GM12878 (cell line): ENCODE measurements at regions not wholly inside any gene's neighbourhood (a gene's known extent, or its start where the extent isn't known, plus 50 kb on each side); places are given as distances from the start of the nearest gene placed in this dataset.

ENCODE experiments used
- IRF3 ChIP-seq: fragments of 450-650 bp; IDR thresholded peaks from 2 replicates; pipeline ENCODE4 v1.6.1; 2014; ENCODE audit warnings: mild to moderate bottlenecking
- RFX5 ChIP-seq: IDR thresholded peaks from 2 replicates; pipeline ENCODE4 v1.6.1; 2011; ENCODE audit warnings: low read depth, low read length, improper control_type of control experiment
- TAF1 ChIP-seq: IDR thresholded peaks from 2 replicates; pipeline ENCODE4 v1.6.1; 2011; ENCODE audit warnings: mild to moderate bottlenecking, low read depth, low read length, borderline replicate concordance
- TCF12 ChIP-seq: IDR thresholded peaks from 2 replicates; pipeline ENCODE4 v1.6.1; 2011; ENCODE audit warnings: low read depth, mild to moderate bottlenecking, low read length
- ZNF622 ChIP-seq: fragments of 450-650 bp; IDR thresholded peaks from 2 replicates; pipeline ENCODE4 v1.6.1; 2017; ENCODE audit warnings: mild to moderate bottlenecking, inconsistent platforms
- ZSCAN29 ChIP-seq: fragments of 450-650 bp; IDR thresholded peaks from 2 replicates; pipeline ENCODE4 v1.6.1; 2017; ENCODE audit warnings: mild to moderate bottlenecking, moderate library complexity
- ZZZ3 ChIP-seq: IDR thresholded peaks from 2 replicates; pipeline ENCODE4 v1.6.1; 2011; ENCODE audit warnings: low read depth; ENCODE audit not compliant: control insufficient read depth, insufficient read length
- TF ChIP-seq, protein P1 (sequence below): IDR thresholded peaks from 2 replicates; pipeline ENCODE4 v1.6.1; 2012; ENCODE audit warnings: improper control_type of control experiment, low read depth, low read length; ENCODE audit not compliant: insufficient replicate concordance

GRCh38 chr5:17412760-17413671, 85.0 kb upstream of the TAF11L2 start (continued):
- TF ChIP-seq, protein P1, sequence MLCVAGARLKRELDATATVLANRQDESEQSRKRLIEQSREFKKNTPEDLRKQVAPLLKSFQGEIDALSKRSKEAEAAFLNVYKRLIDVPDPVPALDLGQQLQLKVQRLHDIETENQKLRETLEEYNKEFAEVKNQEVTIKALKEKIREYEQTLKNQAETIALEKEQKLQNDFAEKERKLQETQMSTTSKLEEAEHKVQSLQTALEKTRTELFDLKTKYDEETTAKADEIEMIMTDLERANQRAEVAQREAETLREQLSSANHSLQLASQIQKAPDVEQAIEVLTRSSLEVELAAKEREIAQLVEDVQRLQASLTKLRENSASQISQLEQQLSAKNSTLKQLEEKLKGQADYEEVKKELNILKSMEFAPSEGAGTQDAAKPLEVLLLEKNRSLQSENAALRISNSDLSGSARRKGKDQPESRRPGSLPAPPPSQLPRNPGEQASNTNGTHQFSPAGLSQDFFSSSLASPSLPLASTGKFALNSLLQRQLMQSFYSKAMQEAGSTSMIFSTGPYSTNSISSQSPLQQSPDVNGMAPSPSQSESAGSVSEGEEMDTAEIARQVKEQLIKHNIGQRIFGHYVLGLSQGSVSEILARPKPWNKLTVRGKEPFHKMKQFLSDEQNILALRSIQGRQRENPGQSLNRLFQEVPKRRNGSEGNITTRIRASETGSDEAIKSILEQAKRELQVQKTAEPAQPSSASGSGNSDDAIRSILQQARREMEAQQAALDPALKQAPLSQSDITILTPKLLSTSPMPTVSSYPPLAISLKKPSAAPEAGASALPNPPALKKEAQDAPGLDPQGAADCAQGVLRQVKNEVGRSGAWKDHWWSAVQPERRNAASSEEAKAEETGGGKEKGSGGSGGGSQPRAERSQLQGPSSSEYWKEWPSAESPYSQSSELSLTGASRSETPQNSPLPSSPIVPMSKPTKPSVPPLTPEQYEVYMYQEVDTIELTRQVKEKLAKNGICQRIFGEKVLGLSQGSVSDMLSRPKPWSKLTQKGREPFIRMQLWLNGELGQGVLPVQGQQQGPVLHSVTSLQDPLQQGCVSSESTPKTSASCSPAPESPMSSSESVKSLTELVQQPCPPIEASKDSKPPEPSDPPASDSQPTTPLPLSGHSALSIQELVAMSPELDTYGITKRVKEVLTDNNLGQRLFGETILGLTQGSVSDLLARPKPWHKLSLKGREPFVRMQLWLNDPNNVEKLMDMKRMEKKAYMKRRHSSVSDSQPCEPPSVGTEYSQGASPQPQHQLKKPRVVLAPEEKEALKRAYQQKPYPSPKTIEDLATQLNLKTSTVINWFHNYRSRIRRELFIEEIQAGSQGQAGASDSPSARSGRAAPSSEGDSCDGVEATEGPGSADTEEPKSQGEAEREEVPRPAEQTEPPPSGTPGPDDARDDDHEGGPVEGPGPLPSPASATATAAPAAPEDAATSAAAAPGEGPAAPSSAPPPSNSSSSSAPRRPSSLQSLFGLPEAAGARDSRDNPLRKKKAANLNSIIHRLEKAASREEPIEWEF: no peak
- no peak for TF ChIP-seq ZSCAN29
- TF ChIP-seq ZNF622: no peak
- TF ChIP-seq IRF3: no peak
- TF ChIP-seq TCF12: no peak
- no peak for TF ChIP-seq TAF1
- TF ChIP-seq ZZZ3: no peak
- no peak for TF ChIP-seq RFX5
- TF ChIP-seq, all 136 proteins: peak for 10
